ENCODE measurements at regions not wholly inside any gene's neighbourhood (a gene's known extent, or its start where the extent isn't known, plus 50 kb on each side); places are given as distances from the start of the nearest gene placed in this dataset.

DNA sequence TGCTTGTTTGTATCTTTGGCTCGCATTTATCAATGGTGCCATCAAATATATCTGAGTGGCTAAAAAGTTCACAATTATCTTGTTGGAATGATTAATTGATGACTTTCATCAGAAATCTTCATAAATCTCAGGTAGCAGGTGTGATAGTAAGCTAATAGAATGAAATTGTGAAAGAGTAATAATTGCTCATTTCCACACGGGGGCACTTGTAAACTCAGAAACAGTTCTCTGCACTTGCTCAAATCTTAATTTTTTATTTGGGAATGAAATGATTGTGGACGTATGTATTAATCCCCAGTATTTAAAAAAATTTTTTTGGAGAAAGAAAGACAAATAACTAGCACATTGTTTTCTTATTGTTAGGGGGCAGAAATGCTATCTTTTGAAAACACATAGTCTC lies 132.8 kb downstream of the DTHD1 start:
- intact Hi-C loops (cut with DNase I; ENCODE audit: low total_unique reads), result no loop called here
- TF ChIP-seq POLR2A (IDR thresholded peaks at IDR 0.05) (no peak), CTCF (IDR thresholded peaks at IDR 0.05) (peak in 2 of 3 experiments; percentile 9 to 28)
- DNase-seq, result no peak
- no peak overlapping the region for H3K27ac ChIP-seq
- no peaks in the 10 kb centered on the region for H3K9me3 ChIP-seq
- no peak overlapping the region for H3K4me3 ChIP-seq
- 41% methylated on average over 3 of the region's 3 CpGs for WGBS, 2 donors
- H3K27me3 ChIP-seq, result no peaks in the 10 kb centered on the region
- no peaks in the 10 kb centered on the region for H3K4me1 ChIP-seq
- H3K36me3 ChIP-seq (ENCODE audit: low read depth, missing control alignments), result no peaks in the 10 kb centered on the region

DNA sequence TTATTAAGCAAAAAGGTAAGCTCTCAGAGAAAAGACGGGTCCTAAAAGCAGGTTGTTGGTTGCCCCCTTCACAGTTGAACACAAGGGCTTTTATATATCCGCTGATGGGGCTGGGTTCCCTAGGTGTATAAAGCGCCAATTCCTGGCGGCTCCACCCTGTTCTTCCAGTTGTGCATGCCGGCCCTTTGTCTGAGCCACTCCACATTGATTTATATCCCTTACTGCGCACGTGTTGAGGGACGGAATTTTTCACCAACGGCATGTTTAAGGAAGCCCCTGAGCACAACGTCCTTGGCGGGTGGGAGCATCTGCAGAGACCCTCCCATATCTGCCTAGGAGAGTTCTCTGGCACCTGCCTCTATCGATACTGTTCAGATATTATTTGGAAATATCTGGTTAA lies 135.7 kb downstream of the DTHD1 start:
- no peak for DNase-seq
- H3K4me1 ChIP-seq, result no peaks in the 10 kb centered on the region
- TF ChIP-seq CTCF (IDR thresholded peaks at IDR 0.05) (no peak), POLR2A (IDR thresholded peaks at IDR 0.05) (no peak)
- 86 to 90% methylated on average over 11 to 12 of the region's 12 CpGs for WGBS, 2 donors
- H3K36me3 ChIP-seq (ENCODE audit: low read depth, missing control alignments), result no peaks in the 10 kb centered on the region
- no peaks in the 10 kb centered on the region for H3K27me3 ChIP-seq
- intact Hi-C loops (cut with DNase I; ENCODE audit: low total_unique reads), result no loop called here
- H3K27ac ChIP-seq, result no peak overlapping the region
- no peaks in the 10 kb centered on the region for H3K9me3 ChIP-seq
- H3K4me3 ChIP-seq, result no peak overlapping the region

GRCh38 chr4:36420111-36420679 lies 138.8 kb downstream of the DTHD1 start:
- no peaks in the 10 kb centered on the region for H3K27me3 ChIP-seq
- WGBS, 2 donors, result 100% methylated on average over 3 of the region's 3 CpGs; no CpG with 5 or more reads in 1 of the 2 donors
- intact Hi-C loops (cut with DNase I; ENCODE audit: low total_unique reads), result no loop called here
- H3K27ac ChIP-seq, result no peak overlapping the region
- no peaks in the 10 kb centered on the region for H3K4me1 ChIP-seq
- no peaks in the 10 kb centered on the region for H3K36me3 ChIP-seq (ENCODE audit: low read depth, missing control alignments)
- no peak overlapping the region for H3K4me3 ChIP-seq
- H3K9me3 ChIP-seq, result no peaks in the 10 kb centered on the region
- TF ChIP-seq CTCF (IDR thresholded peaks at IDR 0.05) (no peak), POLR2A (IDR thresholded peaks at IDR 0.05) (no peak)
- DNase-seq, result no peak

- 64 to 80% methylated on average over 2 of the region's 2 CpGs for WGBS, 2 donors
Observed at GRCh38 chr4:36422607-36423006, 141.2 kb downstream of the DTHD1 start.

More at GRCh38 chr4:36422607-36423006, 141.2 kb downstream of the DTHD1 start:
- no peak for DNase-seq
- H3K4me3 ChIP-seq, result no peak overlapping the region
- no peaks in the 10 kb centered on the region for H3K9me3 ChIP-seq
- no peaks in the 10 kb centered on the region for H3K4me1 ChIP-seq
- no peaks in the 10 kb centered on the region for H3K27me3 ChIP-seq
- no peak for TF ChIP-seq CTCF (IDR thresholded peaks at IDR 0.05)
- no peak for TF ChIP-seq POLR2A (IDR thresholded peaks at IDR 0.05)
- intact Hi-C loops (cut with DNase I; ENCODE audit: low total_unique reads), result no loop called here
- no peak overlapping the region for H3K27ac ChIP-seq
- H3K36me3 ChIP-seq (ENCODE audit: low read depth, missing control alignments), result no peaks in the 10 kb centered on the region
